MCF 10A (cell line): ENCODE measurements at regions not wholly inside any gene's neighbourhood (a gene's known extent, or its start where the extent isn't known, plus 50 kb on each side); places are given as distances from the start of the nearest gene placed in this dataset.
A peak's percentile ranks its signal among the peaks of the same experiment; 100 is the strongest.

Source experiments
- BruUV-seq: library from RNA; stranded (reverse); fragments of 400-500 nt; replicated peaks from 2 replicates; lab custom pipeline; 2021; lab: Mats Ljungman, UMichigan
- CTCF ChIA-PET: fragments of 300-600 bp; sonication (Branson Sonifier 250); formaldehyde crosslinking; extraction: SDS; loops from one replicate; lab custom pipeline; 2021; ENCODE audit warnings: antibody characterized with exemption, inconsistent platforms; lab: Yijun Ruan, JAX
- POLR2A ChIA-PET: fragments of 300-600, 350-650 bp; sonication (Branson Sonifier 250); formaldehyde crosslinking; extraction: SDS; loops from one replicate; lab custom pipeline; 2020; ENCODE audit warnings: antibody characterized with exemption, inconsistent platforms; lab: Yijun Ruan, JAX
- DNase-seq: peaks from one replicate; pipeline ENCODE4 v3.0.0-alpha.2; 2018; ENCODE audit not compliant: unreplicated experiment
- H3K27ac Mint-ChIP-seq: one replicate; pipeline ENCODE4 v1.8.0; 2022; ENCODE audit warnings: mild to moderate bottlenecking, low read depth, mixed read lengths; ENCODE audit not compliant: unreplicated experiment
- H3K27me3 Mint-ChIP-seq: one replicate; pipeline ENCODE4 v1.8.0; 2022; ENCODE audit warnings: mixed read lengths; ENCODE audit not compliant: insufficient read depth, unreplicated experiment
- H3K36me3 Mint-ChIP-seq: one replicate; pipeline ENCODE4 v1.8.0; 2022; ENCODE audit warnings: mild to moderate bottlenecking, moderate library complexity, mixed read lengths; ENCODE audit not compliant: insufficient read depth, unreplicated experiment
- H3K4me1 Mint-ChIP-seq: one replicate; pipeline ENCODE4 v1.8.0; 2022; ENCODE audit warnings: mixed read lengths; ENCODE audit not compliant: insufficient read depth, unreplicated experiment
- H3K4me3 Mint-ChIP-seq: one replicate; pipeline ENCODE4 v1.8.0; 2022; ENCODE audit warnings: mild to moderate bottlenecking, moderate library complexity, mixed read lengths; ENCODE audit not compliant: unreplicated experiment
- H3K9me3 Mint-ChIP-seq: one replicate; pipeline ENCODE4 v1.8.0; 2022; ENCODE audit warnings: mixed read lengths; ENCODE audit not compliant: unreplicated experiment
- intact Hi-C: fragments of 100-400 bp; cut with micrococcal nuclease; formaldehyde crosslinking; loops from 2 replicates; pipeline ENCODE4 v1.14.1; 2022
- TF ChIP-seq, protein P1 (sequence below): fragments of 200-600 bp; IDR thresholded peaks from one replicate; pipeline ENCODE4 v1.8.0; 2022; ENCODE audit warnings: antibody characterized with exemption, mild to moderate bottlenecking; ENCODE audit not compliant: unreplicated experiment

DNA sequence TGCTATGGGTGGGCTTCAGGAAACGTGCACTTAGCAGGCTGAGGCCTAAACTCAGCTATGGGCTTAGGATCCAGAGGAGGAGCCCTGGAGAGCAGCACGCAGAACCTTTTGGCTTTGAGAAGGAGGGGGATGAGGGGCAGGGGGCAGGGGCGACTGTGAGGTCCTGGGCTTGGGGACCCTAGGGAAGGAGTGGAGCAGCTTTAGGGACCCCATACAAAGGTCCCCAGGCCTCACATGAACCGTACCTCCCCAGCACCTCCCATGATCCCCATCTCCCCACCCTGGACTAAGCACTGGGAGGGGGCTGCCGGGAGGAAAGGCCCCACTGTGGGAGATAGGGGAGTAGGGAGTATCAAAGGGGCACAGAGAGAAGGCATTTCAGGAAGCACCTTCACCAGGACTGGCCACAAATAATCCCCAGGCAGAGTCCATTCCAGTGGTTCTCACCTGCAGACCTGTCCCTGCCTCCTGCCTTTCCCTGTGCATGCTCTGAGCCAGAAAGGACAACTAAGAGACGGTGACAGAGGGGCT is 62.0 kb upstream of the KLF13 start:
- H3K36me3 Mint-ChIP-seq, result peaks cover 6% of the 10 kb centered on the region
- intact Hi-C loops, result loop anchor here (2.0 kb wide), 1 partner anchor 62 kb away; the partner anchor contains the start of gene KLF13
- H3K27me3 Mint-ChIP-seq, result no peaks in the 10 kb centered on the region
- H3K4me3 Mint-ChIP-seq, result peak overlapping the region; percentile 1
- peaks cover 29% of the 10 kb centered on the region for H3K4me1 Mint-ChIP-seq
- no peaks in the 10 kb centered on the region for H3K9me3 Mint-ChIP-seq
- TF ChIP-seq, protein P1, sequence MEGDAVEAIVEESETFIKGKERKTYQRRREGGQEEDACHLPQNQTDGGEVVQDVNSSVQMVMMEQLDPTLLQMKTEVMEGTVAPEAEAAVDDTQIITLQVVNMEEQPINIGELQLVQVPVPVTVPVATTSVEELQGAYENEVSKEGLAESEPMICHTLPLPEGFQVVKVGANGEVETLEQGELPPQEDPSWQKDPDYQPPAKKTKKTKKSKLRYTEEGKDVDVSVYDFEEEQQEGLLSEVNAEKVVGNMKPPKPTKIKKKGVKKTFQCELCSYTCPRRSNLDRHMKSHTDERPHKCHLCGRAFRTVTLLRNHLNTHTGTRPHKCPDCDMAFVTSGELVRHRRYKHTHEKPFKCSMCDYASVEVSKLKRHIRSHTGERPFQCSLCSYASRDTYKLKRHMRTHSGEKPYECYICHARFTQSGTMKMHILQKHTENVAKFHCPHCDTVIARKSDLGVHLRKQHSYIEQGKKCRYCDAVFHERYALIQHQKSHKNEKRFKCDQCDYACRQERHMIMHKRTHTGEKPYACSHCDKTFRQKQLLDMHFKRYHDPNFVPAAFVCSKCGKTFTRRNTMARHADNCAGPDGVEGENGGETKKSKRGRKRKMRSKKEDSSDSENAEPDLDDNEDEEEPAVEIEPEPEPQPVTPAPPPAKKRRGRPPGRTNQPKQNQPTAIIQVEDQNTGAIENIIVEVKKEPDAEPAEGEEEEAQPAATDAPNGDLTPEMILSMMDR, result no peak
- H3K27ac Mint-ChIP-seq, result peak overlapping the region; percentile 92
- ChIA-PET POLR2A (interaction anchor here (0.5 to 2.3 kb wide), 7 partner anchors 11 to 62 kb away, joined by 3 to 14 read pairs (median 5); partner anchors contain the start of gene KLF13), CTCF (interaction anchor here (0.6 to 0.7 kb wide), 2 partner anchors 64 to 210 kb away, joined by 3 read pairs; no protein-coding TSS in a partner anchor)
- no peak for DNase-seq
- BruUV-seq, result no TSS peak

DNA sequence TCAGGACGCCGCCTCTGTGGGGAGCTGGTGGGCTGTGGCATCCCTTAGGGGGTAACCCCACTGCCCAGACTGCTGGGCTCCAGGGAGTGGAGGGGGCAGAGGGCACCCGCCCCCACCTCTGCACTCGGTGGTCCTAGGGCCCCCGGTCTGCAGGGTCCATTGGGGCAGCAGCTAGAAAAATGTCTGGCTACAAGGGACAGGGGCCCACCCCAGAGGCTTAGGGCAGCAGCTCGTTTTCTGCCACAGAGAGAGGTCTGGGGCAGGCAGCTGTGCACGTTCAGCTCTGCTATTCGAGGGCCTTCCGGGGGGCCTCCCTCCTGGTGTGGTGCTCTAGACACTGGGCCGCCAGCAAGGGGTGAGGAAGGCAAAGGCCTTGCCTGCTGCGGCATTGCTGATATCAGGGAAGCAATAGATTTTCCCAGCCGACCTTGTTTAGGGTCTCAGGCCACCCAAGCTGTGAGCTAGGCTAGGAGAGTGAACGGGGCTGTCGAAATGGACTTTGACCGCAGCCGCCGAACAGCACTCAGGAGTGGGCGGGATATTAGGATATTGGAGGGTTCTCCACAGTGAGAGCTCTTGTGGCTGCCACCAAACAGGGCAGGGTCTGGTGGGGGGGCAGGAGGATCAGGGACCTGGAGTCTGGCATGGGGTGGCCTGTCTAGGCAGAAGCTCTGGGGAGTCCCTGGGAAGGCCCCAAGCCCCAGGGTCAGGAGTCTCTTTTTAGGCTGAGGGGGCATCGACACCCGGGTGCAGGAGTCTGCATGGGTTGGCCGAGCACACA is 61.4 kb upstream of the KLF13 start:
- BruUV-seq, result no TSS peak
- intact Hi-C loops, result loop anchor here (2.0 kb wide), 1 partner anchor 62 kb away; the partner anchor contains the start of gene KLF13
- Mint-ChIP-seq H3K27me3 (no peaks in the 10 kb centered on the region), H3K36me3 (peaks cover 6% of the 10 kb centered on the region), H3K27ac (peak overlapping the region; percentile 92), H3K9me3 (no peaks in the 10 kb centered on the region), H3K4me1 (peaks cover 29% of the 10 kb centered on the region), H3K4me3 (no peak overlapping the region)
- TF ChIP-seq, protein P1, result no peak
- CTCF ChIA-PET, result interaction anchor here (0.6 to 0.7 kb wide), 2 partner anchors 64 to 210 kb away, joined by 3 read pairs; no protein-coding TSS in a partner anchor
- DNase-seq, result no peak
- POLR2A ChIA-PET, result interaction anchor here (0.5 to 2.2 kb wide), 3 partner anchors 11 to 61 kb away, joined by 3 to 14 read pairs (median 6); partner anchors contain the start of gene KLF13

DNA sequence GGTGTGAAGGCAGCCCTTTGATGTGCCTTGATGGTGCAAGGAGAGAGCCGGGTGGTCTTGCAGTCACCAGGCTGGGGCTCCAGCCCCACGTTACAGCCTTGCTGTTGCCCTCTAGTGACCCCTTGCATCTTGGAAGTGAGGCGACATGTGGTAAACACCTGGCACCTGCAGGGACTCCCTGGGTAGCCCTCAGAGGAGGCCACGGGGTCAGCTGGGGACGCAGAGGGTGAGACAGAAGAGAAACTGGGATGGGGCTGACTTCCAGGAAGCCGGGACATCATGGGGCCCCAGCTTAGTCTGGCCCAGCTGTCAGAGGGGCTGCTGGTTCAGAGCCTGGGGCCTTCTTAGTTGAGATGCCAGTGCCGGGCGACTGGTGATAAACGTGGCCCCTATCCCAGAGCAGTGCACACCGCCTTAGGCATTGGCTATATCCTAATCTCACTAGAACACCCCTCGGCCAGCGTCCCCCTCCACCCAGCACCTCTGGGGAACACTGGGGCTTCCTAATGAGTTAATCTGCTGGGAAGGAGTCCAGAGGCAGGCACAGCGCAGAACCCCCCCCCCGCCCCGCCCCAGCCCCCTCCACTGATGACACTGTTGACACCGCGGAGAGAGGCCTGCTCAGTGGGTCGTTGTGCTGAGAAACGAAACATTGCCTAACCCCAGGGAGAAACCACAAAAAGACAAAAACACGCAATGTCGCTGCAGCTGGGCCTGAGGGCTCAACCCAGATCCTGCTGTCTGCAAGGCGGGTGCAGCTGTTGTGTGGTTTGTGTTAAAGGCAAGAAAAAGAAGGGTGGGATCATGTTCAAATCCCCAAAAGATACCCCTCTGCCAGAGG is 60.5 kb upstream of the KLF13 start:
- H3K27ac Mint-ChIP-seq, result no peak overlapping the region
- DNase-seq, result no peak
- ChIA-PET CTCF (interaction anchor here (0.5 kb wide), 1 partner anchor 40 kb away, joined by 3 read pairs; no protein-coding TSS in a partner anchor), POLR2A (no interaction called here)
- H3K4me1 Mint-ChIP-seq, result peaks cover 29% of the 10 kb centered on the region
- no TSS peak for BruUV-seq
- peaks cover 6% of the 10 kb centered on the region for H3K36me3 Mint-ChIP-seq
- intact Hi-C loops, result loop anchor here (2.0 kb wide), 1 partner anchor 61 kb away; the partner anchor contains the start of gene KLF13
- H3K9me3 Mint-ChIP-seq, result no peaks in the 10 kb centered on the region
- TF ChIP-seq, protein P1, result no peak
- no peaks in the 10 kb centered on the region for H3K27me3 Mint-ChIP-seq
- H3K4me3 Mint-ChIP-seq, result no peak overlapping the region
